Stomach smooth muscle (tissue), 2 donors: ENCODE measurements at regions not wholly inside any gene's neighbourhood (a gene's known extent, or its start where the extent isn't known, plus 50 kb on each side); places are given as distances from the start of the nearest gene placed in this dataset.

ENCODE experiments used
- H3K27ac ChIP-seq: one replicate; pipeline ENCODE4 v1.7.0; 2013; ENCODE audit warnings: mild to moderate bottlenecking, low read length, inconsistent platforms
- H3K27me3 ChIP-seq, 2 donors: one replicate each; pipeline ENCODE4 v1.7.0; 2013; ENCODE audit warnings: low read length in 2 of 2; ENCODE audit not compliant: insufficient read depth in 2 of 2, control insufficient read depth in 1 of 2
- H3K36me3 ChIP-seq, 2 donors: one replicate each; pipeline ENCODE4 v1.7.0; 2013; ENCODE audit warnings: low read length in 2 of 2; ENCODE audit not compliant: control insufficient read depth in 2 of 2, insufficient read depth in 2 of 2
- H3K4me1 ChIP-seq: one replicate; pipeline ENCODE4 v1.7.0; 2013; ENCODE audit warnings: low read length; ENCODE audit not compliant: control insufficient read depth, insufficient read depth
- H3K4me3 ChIP-seq, 2 donors: one replicate each; pipeline ENCODE4 v1.7.0; 2013; ENCODE audit warnings: low read length in 2 of 2
- H3K9ac ChIP-seq, 2 donors: one replicate each; pipeline ENCODE4 v1.7.0; 2013; ENCODE audit warnings: low read length in 2 of 2, mild to moderate bottlenecking in 1 of 2
- H3K9me3 ChIP-seq, 2 donors: one replicate each; pipeline ENCODE4 v1.7.0; 2013; ENCODE audit warnings: low read length in 2 of 2; ENCODE audit not compliant: control insufficient read depth in 2 of 2
- donor health status: healthy.
- donor health status: Pancreatic carcinoma.

GRCh38 chr13:112209711-112210110, 142.8 kb downstream of the SOX1 start:
- Histone ChIP-seq H3K27ac (no peak overlapping the region), H3K9ac (no peak overlapping the region), H3K27me3 (peaks cover 20 to 25% of the 10 kb centered on the region in 2 donors), H3K36me3 (no peaks in the 10 kb centered on the region), H3K4me3 (no peak overlapping the region), H3K4me1 (peaks cover 3% of the 10 kb centered on the region), H3K9me3 (no peaks in the 10 kb centered on the region)

- H3K9me3 ChIP-seq: no peaks in the 10 kb centered on the region
- H3K4me1 ChIP-seq: no peaks in the 10 kb centered on the region
- peaks cover 16 to 19% of the 10 kb centered on the region in 2 donors for H3K27me3 ChIP-seq
- H3K36me3 ChIP-seq: no peaks in the 10 kb centered on the region
- H3K27ac ChIP-seq: no peak overlapping the region
- no peak overlapping the region for H3K9ac ChIP-seq
- no peak overlapping the region for H3K4me3 ChIP-seq
These were observed 143.4 kb downstream of the SOX1 start for GRCh38 chr13:112210371-112210770.

GRCh38 chr13:112212533-112212932, 145.6 kb downstream of the SOX1 start:
- H3K4me3 ChIP-seq: no peak overlapping the region
- H3K27me3 ChIP-seq: peaks cover 6 to 18% of the 10 kb centered on the region in 2 donors
- no peak overlapping the region for H3K27ac ChIP-seq
- H3K36me3 ChIP-seq: no peaks in the 10 kb centered on the region
- H3K9ac ChIP-seq: no peak overlapping the region
- no peaks in the 10 kb centered on the region for H3K4me1 ChIP-seq
- peaks cover 0 to 2% of the 10 kb centered on the region in 2 donors for H3K9me3 ChIP-seq

- H3K27me3 ChIP-seq: peaks cover 0 to 17% of the 10 kb centered on the region in 2 donors
- no peak overlapping the region for H3K4me3 ChIP-seq
- no peaks in the 10 kb centered on the region for H3K36me3 ChIP-seq
- H3K4me1 ChIP-seq: no peaks in the 10 kb centered on the region
- H3K9ac ChIP-seq: no peak overlapping the region
- peaks cover 0 to 3% of the 10 kb centered on the region in 2 donors for H3K9me3 ChIP-seq
- no peak overlapping the region for H3K27ac ChIP-seq
These were observed 146.7 kb downstream of the SOX1 start for GRCh38 chr13:112213467-112214255.

GRCh38 chr13:112215871-112216270, 148.9 kb downstream of the SOX1 start:
- peaks cover 3 to 16% of the 10 kb centered on the region in 2 donors for H3K27me3 ChIP-seq
- no peak overlapping the region for H3K27ac ChIP-seq

GRCh38 chr13:112217431-112217830, 150.5 kb downstream of the SOX1 start:
- Histone ChIP-seq H3K36me3 (no peaks in the 10 kb centered on the region), H3K9ac (no peak overlapping the region), H3K27ac (no peak overlapping the region), H3K9me3 (peaks cover 0 to 3% of the 10 kb centered on the region in 2 donors), H3K4me3 (no peak overlapping the region), H3K4me1 (no peaks in the 10 kb centered on the region), H3K27me3 (peaks cover 3 to 16% of the 10 kb centered on the region in 2 donors)

More at GRCh38 chr13:112215871-112216270, 148.9 kb downstream of the SOX1 start:
- Histone ChIP-seq H3K9ac (no peak overlapping the region), H3K4me1 (no peaks in the 10 kb centered on the region), H3K9me3 (peaks cover 0 to 3% of the 10 kb centered on the region in 2 donors), H3K36me3 (no peaks in the 10 kb centered on the region), H3K4me3 (no peak overlapping the region)

GRCh38 chr13:112218416-112218815, 151.5 kb downstream of the SOX1 start:
- no peak overlapping the region for H3K4me3 ChIP-seq
- H3K27ac ChIP-seq: no peak overlapping the region
- peaks cover 0 to 3% of the 10 kb centered on the region in 2 donors for H3K9me3 ChIP-seq
- peaks cover 3 to 13% of the 10 kb centered on the region in 2 donors for H3K27me3 ChIP-seq
- H3K4me1 ChIP-seq: no peaks in the 10 kb centered on the region
- no peaks in the 10 kb centered on the region for H3K36me3 ChIP-seq
- no peak overlapping the region for H3K9ac ChIP-seq

GRCh38 chr13:112219740-112220139, 152.8 kb downstream of the SOX1 start:
- no peaks in the 10 kb centered on the region for H3K36me3 ChIP-seq
- H3K27me3 ChIP-seq: peaks cover 3 to 7% of the 10 kb centered on the region in 2 donors
- H3K4me3 ChIP-seq: no peak overlapping the region
- no peak overlapping the region for H3K27ac ChIP-seq
- no peaks in the 10 kb centered on the region for H3K4me1 ChIP-seq
- no peak overlapping the region for H3K9ac ChIP-seq
- peaks cover 0 to 3% of the 10 kb centered on the region in 2 donors for H3K9me3 ChIP-seq

GRCh38 chr13:112220296-112220875, 153.4 kb downstream of the SOX1 start:
- Histone ChIP-seq H3K4me3 (no peak overlapping the region), H3K27me3 (peaks cover 3 to 7% of the 10 kb centered on the region in 2 donors), H3K27ac (no peak overlapping the region), H3K4me1 (no peaks in the 10 kb centered on the region), H3K9me3 (peaks cover 0 to 3% of the 10 kb centered on the region in 2 donors), H3K36me3 (no peaks in the 10 kb centered on the region), H3K9ac (no peak overlapping the region)

GRCh38 chr13:112220925-112221324, 154.0 kb downstream of the SOX1 start:
- Histone ChIP-seq H3K9ac (no peak overlapping the region), H3K4me1 (no peaks in the 10 kb centered on the region), H3K27ac (no peak overlapping the region), H3K4me3 (no peak overlapping the region), H3K36me3 (no peaks in the 10 kb centered on the region), H3K9me3 (peaks cover 0 to 3% of the 10 kb centered on the region in 2 donors), H3K27me3 (peaks cover 3 to 7% of the 10 kb centered on the region in 2 donors)

GRCh38 chr13:112222971-112223370, 153.2 kb upstream of the SPACA7 start:
- H3K27me3 ChIP-seq: peaks cover 3 to 9% of the 10 kb centered on the region in 2 donors
- no peak overlapping the region for H3K9ac ChIP-seq
- H3K36me3 ChIP-seq: no peaks in the 10 kb centered on the region
- no peak overlapping the region for H3K27ac ChIP-seq
- no peaks in the 10 kb centered on the region for H3K4me1 ChIP-seq
- no peak overlapping the region for H3K4me3 ChIP-seq
- H3K9me3 ChIP-seq: no peaks in the 10 kb centered on the region
